NCI-H146 (cell line): ENCODE measurements at regions not wholly inside any gene's neighbourhood (a gene's known extent, or its start where the extent isn't known, plus 50 kb on each side); places are given as distances from the start of the nearest gene placed in this dataset.
"Not testable (repeated sequence)": the region's sequence is repeated elsewhere in the genome, so short reads cannot be mapped to it uniquely, and the experiment has no call there.

Experiments used
- DNase-seq: peaks from one replicate; lab custom pipeline; 2025; lab: John Stamatoyannopoulos, UW

DNA sequence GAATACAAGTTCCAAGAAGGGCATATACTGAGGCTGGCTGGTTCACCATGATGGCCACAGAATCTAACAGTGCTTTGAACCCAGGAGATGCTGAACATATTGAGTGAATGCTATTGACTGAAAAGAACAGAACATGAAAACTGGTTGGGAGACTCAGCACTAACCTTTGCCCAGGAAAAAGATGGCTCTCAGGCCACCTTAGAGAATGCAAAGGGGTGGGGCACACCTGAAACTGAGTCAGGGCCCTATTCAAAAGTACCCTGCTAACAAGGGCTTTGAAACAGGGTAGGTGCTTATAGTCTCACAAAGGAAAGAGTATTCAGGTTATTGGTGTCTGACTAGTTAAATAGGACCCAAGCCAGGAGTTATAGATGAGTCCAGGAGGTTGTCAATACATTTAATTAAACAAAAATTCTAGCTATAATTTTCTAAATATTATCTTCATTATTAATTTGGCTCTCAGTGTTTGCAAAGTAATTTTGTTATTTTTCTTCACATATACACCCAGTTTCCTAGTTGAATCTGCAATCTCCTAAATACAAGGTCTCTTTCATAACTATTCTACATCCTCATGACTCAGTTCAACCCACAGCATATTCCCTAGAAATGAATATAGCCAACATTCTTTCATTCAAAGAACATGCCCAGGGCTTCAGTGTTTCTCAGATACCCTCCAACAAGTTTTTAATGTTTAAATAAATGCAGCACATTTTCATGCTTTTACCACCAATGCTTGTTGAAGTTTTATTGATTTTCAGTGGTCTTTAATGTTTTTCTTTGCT lies 144.2 kb upstream of the RAPGEF2 start:
- no peak for DNase-seq

DNA sequence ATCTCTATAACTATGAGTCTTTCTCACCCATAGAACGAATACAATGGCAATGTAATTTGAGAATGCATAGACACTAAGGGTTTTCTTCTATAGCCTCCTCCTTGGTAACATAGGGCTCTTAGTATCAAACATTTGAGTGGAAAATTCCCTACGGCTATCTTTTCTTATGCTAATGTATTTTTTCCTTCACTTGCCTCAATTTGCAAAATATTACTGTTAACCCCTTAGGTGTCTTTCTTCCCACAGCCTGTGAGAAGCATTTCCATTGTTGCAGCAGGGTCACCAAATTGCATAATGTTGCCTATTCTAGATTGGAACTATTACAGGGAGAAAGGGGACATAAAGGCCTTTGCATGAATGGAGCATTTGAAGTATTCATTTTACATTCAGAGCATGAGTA lies 140.5 kb upstream of the RAPGEF2 start:
- peak; percentile 24 for DNase-seq

DNA sequence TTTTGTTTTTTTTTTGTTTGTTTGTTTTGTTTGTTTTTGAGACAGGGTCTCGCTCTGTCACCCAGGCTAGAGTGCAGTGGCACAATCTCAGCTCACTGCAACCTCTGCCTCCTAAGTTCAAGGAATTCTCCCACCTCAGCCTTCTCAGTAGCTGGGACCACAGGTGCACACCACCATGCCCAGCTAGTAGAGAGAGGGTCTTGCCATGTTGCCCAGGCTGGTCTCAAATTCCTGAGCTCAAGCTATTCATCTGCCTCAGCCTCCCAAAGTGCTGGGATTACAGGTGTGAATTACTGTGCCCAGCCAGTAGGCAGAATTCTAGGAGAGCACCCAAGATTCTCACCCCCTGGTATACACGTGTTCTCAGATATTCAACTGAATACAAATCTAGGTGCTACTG lies 139.6 kb upstream of the RAPGEF2 start:
- DNase-seq = not testable (repeated sequence)

DNA sequence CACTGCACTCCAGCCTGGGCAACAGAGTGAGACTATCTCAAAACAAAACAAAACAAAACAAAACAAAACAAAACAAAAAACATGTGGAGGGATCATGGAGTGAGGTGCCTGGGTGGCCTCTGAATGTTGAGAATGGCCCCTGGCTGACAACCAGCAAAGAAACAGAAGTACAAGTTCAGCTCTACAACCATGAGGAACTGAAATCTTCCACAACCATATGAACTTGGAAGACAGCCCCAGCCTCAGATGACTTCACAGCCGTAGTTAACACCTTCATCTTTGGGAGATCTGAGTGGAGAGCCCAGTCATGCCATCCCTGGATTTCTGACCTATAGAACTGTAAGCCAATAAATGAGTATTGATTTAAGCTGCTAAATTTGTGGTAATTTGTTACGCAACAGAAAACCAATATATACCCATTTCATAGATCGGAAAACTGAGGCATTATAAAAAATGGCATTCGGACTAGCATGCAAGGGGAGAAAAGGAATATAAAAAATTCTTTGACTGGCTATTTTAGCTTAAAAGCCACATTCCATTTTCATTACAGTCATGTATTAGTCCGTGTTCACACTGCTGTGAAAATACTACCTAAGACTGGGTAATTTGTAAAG lies 138.7 kb upstream of the RAPGEF2 start:
- DNase-seq = no peak

DNA sequence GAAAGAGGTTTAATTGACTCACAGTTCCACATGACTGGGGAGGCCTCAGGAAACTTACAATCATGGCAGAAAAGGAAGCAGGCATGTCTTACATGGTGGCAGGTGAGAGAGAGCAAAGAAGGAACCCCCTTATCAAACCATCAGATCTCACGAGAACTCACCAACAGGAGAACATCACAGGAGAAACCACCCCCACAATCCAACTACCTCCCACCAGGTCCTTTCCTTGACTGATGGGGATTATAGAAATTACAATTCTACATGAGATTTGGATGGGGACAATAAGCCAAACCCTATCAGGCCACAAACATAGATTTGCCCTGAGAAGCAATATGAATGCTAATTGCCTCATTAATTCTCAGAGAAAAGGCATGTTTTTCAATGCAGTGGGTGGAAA lies 138.2 kb upstream of the RAPGEF2 start:
- DNase-seq = no peak

DNA sequence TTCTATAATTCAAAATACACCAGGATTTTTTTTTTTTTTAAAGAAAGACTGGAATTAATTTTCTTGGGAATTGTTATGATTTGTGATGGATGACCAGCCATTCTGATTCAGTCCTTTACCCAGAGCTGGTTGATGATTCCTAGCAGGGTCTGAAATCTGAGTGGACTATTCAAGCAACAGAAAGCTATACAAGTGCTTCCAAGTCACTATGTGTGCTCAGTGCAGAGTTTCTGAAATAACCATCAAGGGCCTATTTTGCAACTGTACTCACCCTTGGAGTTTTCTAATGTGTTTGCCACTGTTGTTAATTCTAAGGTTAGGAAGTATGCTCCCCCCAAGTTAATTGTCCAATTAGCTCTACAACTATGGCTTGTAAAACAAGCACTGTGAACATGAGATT lies 137.7 kb upstream of the RAPGEF2 start:
- no peak for DNase-seq

DNA sequence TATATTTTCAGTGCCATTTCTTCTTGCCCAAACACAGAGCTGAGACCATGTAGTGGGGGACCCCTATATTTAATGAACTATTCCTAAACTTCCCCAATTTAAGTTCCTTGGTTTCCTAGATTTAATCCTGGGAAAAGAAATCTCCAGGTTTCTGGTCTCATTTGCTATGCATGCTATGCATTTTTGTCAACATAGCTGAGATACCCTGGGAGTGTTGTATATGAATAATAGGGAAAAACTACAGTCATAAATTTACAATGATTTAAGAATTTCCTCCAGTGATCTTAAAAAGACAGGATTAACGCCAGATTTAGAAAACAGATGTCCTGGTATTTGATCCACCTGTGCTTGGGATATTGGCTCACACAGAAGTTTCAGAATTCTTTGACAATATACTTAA lies 136.8 kb upstream of the RAPGEF2 start:
- DNase-seq = no peak

DNA sequence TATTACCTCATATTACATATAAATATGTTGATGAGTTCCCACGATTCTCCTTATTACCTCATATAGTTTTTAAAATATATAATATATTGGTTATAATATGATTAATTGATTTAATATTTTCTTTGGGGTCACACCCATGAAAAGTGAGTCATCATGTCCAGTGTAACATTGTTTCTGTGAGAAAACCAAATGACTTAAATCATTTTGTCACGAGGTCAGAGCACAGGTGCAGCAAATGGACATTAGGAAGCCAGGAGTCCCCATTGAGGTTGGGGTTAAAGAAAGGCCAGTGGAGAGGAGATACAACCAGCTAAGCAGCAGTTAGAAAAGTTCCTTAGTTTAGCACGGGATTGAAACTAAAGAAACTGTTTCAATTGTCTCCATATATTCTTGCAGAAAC lies 133.9 kb upstream of the RAPGEF2 start:
- no peak for DNase-seq

DNA sequence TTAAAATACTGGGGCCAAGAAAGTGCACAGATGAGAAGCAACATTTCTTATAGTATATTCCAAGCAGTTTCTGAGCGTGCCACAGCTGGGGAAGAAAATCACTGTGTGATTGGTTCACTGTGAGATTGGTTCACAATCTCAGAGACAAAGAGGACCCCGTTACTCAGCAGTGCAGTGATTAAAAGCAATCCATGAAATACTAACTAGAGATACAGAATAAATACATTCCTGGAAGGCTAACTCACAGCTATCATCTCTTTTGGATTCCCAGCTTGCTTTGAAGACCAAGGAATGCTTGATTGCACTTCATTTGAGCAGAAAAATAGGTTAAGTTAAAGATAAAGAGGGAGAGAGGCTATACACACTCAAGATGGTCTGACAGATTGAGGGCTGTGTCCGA lies 132.1 kb upstream of the RAPGEF2 start:
- no peak for DNase-seq

DNA sequence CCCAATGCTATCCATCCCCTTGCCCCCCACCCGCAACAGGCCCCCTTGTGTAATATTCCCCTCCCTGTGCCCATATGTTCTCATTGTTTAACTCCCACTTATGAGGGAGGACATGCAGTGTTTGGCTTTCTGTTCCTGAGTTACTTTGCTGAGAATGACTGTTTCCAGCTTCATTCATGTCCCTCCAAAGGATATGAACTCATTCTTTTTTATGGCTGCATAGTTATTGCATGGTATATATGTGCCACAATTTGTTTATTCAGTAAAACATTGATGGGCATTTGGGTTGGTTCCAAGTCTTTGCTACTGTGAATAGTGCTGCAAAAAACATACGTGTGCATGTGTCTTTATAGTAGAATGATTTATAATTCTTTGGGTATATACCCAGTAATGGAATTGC lies 128.4 kb upstream of the RAPGEF2 start:
- DNase-seq = not testable (repeated sequence)

DNA sequence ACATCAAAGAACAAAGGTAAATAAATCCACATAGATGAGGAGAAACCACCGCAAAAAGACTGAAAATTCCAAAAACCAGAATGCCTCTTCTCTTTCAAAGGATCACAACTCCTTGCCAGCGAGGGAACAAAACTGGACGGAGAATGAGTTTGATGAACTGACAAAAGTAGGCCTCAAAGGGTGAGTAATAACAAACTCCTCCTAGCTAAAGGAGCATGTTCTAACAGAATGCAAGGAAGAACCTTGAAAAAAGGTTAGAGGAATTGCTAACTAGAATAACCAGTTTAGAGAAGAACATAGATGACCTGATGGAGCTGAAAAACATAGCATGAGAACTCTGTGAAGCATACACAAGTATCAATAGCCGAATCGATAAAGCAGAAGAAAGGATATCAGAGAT lies 122.2 kb upstream of the RAPGEF2 start:
- DNase-seq = not testable (repeated sequence)

DNA sequence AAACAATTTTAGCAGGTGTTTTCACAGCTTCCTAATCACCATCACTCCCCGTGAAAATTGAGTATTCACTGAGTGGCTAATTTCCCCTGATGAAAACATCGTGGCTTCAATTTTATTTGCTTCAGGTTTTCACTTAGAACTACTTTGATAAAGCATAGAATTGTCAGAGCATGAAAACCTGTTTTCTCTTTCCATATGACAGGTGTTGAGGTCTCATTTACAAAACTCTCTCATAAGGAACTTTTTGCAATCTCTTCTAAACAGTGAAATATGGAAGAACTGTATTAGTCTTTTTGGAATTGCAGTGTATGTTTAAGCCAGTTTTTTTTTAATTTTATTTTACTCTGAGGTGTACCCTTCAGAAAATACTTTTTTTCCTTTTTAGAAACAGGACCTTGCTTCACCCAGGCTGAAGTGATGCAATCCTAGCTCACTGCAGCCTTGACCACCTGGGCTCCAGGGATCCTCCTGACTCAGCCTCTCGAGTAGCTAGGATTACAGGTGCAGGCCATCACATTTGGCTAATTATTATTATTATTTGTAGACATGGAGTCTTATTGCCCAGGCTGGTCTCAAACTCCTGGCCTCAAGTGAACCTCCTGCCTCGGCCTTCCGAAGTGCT lies 111.2 kb upstream of the RAPGEF2 start:
- DNase-seq = no peak

DNA sequence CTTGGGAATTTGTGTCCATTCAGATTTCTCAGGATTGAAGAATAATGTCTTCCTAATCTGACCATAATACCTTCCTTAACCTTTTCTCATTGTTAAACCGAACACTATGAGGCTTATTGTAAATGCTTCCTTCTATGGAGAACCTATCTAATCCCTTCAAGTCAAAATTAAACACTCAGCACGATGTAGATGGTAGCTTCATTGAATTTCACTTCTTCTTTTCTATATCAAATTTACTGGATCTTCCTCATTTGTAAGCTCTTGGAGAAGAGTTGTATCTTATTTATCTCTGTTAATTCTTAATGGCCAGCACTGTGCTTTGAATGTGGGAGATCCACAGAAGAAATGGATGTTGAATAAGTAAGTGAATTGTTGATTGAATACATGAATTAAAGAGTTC lies 109.0 kb upstream of the RAPGEF2 start:
- DNase-seq = no peak

DNA sequence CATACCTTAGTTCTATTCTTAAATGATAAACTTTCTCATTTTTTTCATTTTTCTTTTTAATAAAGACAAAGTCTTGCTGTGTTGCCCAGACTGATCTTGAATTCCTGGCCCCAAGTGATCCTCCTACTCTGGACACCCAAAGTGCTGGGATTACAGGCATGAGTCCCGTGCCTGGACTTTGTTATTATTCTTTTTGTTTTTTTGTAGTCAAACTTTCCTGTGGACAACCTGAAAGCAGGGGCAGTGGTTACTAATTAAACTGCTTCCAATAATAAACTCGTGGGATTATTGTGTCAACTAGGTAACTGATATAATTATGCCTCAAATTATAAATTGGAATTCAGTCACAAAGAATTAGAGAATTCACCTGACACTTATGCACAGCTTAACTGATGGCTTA lies 107.8 kb upstream of the RAPGEF2 start:
- DNase-seq = no peak

DNA sequence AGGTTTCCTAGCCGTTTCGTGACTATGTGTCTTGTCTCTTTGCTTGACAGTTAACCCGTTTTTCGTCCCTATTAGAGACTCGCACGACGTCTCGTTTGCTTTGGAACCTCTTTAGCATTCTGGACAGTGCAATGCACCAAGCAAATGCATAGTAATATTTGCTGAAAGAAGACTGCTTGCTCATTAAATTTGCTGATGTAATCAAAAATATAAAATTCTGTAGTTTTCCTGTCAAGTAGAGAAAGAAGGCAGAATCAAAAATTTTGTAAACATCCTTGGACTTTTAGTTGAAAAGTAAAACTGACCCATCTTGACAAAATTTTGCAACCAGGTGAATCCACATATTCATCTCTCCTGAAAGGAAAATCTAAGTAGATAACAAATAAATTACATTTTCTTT lies 106.9 kb upstream of the RAPGEF2 start:
- DNase-seq = no peak

DNA sequence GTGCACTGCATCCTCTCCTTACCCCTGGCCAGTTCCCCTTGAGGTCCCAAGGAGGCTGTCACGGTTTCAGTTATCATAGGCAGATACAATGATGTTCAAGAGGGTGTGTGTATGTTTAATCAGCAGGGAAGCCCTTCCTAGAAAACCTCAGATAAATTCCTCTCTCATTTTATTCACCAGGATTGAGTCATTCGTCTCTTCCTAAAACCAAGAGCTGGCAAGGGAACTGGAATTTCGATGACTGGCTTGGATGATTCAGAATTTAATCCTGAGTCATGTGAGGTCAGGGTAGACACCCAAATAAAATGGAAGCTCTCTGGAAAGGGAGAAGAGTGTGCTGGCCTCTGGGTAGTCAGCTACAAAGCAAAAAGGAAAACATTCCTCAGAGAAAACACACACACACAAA lies 106.2 kb upstream of the RAPGEF2 start:
- DNase-seq = no peak

DNA sequence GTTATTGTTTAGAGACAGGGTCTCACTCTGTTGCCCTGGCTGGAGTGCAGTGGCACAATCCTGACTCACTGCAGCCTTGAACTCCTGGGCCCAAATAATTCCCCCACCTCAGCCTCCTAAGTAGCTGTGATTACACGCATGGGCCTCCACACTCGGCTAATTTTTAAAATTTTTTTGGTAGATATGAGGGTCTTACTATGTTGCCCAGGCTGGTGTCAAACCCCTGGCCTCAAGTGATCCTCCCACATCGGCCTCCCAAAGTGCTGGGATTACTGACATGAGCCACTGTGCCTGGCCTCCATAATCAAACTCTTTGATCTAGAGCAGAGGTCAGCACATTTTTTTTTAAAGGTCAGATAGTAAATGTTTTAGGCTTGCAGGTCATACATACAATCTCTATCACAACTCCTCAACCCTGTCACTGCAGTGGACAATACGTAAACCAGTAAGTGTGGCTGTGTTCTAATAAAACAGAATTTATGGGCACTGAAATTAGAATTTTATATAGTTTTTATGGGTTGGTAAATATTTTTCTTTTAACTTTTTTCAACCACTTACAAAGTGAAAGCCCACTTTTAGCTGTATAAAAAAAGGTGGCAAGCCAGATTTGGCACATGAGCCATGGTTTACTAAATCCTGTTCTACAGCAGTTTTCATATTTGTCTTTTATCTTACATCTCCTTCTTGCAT lies 105.1 kb upstream of the RAPGEF2 start:
- DNase-seq = no peak

DNA sequence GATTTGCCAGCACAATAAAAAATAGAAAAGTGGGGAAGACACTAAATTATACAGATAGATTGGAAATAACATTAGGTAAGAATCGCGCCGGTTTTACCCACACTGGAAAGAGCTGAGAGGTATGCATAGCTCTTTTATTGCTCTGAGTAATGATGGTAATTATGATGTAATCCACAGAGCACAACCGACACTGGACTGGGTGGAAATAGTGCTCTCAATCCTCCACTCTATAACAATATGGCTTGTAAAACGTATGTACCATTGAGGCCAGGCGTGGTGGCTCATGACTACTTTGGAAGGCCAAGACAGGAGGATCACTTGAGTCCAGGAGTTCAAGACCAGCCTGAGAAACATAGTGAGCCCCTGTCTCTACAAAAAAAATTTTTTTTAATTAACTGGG lies 104.3 kb upstream of the RAPGEF2 start:
- no peak for DNase-seq

DNA sequence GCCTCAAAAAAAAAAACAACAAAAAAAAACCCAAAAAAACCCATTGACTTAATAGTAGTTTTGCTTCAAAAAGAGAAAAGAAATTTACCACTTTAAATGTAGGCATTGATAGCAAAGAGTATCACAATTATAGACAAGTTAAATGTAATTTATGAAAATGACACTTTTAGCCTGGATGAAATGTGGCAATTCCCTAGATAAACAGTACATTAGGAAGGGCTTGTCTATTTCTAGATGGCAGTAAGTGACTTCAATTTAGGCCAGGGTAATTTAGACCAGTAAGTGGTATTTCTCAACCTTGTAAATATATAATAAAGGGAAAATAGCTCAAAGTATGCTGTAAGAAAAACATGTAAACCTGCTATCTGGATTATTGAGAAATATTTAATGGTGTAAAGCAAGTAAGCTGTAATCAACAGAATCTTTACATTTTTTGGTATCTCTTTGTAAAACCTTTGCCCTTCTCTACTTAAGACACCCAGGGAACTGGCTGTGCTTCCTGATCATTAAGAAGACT lies 103.7 kb upstream of the RAPGEF2 start:
- no peak for DNase-seq

DNA sequence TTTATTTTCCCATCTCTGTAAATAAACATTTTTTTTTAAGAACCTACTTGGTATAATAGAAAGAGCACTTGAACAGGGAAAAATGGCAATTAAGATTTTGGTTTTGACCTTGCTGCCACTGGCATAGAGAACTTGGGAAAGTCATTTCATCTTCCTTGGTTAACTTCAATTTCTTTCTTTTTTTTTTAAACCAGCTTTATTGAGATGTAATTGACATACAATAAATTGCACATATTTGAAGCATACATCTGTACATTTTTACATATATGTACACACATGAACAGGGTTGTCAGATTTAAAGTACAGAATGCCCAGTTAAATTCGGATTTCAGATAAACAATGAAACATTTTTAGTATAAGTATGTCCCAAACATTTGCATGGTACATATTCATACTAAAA lies 103.0 kb upstream of the RAPGEF2 start:
- DNase-seq = no peak

DNA sequence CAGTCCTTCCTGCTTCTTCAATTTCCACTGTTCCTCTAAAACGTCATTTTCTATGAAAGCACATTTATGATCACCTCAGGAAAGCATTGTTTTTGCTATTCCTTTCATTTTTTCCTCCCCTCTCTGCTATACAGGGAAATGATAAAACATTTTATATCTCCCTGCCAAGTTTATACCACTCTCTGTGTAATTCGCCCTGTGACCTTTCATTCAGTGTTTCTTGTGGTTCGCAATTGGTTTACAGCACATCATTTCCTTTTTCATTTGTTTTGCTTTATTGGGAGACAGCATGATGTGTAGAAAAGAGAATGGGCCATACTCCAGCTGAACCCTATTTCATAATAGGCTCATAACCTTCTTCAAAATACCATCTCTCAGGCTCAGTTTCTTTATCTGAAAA lies 99.9 kb upstream of the RAPGEF2 start:
- DNase-seq = no peak

DNA sequence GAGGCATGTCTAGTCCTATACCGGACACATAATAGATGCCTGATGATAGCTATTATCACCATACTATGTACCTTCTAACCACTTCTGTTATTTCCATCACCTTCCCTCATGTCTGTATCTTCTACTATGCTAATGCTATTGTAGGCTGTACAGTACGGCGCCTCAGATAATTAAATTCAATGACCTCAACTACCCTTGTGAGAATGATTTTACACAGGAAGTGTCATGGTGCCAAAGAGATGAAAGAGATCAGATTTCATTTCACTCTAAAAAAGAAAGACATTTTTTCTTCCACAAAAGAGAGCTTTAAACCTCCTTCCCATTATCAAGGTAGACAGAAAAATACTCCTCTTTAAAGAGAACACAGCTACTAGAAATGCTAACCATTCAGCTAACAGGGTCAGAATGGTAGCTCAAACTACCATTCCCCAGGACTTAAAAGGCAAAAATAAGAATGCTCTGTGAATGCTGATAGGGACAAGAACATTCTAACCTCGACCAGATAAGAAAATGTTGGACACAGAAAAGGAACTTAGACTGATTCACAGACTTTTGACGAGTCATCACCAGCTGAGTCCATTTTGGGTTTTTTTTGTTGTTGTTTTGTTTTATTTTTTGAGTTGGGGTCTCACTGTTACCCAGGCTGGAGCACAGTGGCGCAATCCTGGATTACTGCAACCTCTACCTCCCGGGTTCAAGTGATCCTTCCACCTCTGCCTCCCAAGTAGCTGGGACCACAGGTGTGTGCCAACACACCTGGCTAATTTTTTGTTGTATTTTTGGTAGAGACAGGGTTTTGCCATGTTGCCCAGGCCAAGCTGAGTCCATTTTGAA lies 99.2 kb upstream of the RAPGEF2 start:
- peak; percentile 61 for DNase-seq
